Breast epithelium (tissue), 3 donors: ENCODE measurements at regions not wholly inside any gene's neighbourhood (a gene's known extent, or its start where the extent isn't known, plus 50 kb on each side); places are given as distances from the start of the nearest gene placed in this dataset.

Experiments
- POLR2A ChIP-seq: fragments of 450-650 bp; IDR thresholded peaks from one replicate; pipeline ENCODE4 v1.6.1; 2016; ENCODE audit warnings: antibody characterized with exemption, mild to moderate bottlenecking, moderate library complexity
- POLR2AphosphoS5 ChIP-seq, 3 donors: sonication (generic); formaldehyde crosslinking; IDR thresholded peaks; one replicate each; pipeline ENCODE4 v1.6.1; 2017; ENCODE audit warnings: antibody characterized with exemption in 3 of 3
- TF ChIP-seq, protein P1 (sequence below), 3 donors: fragments of 450-650 bp; IDR thresholded peaks; one replicate each; pipeline ENCODE4 v1.5.1; 2016 to 2017; ENCODE audit warnings: antibody characterized with exemption in 3 of 3, mild to moderate bottlenecking in 3 of 3, moderate library complexity in 3 of 3

DNA sequence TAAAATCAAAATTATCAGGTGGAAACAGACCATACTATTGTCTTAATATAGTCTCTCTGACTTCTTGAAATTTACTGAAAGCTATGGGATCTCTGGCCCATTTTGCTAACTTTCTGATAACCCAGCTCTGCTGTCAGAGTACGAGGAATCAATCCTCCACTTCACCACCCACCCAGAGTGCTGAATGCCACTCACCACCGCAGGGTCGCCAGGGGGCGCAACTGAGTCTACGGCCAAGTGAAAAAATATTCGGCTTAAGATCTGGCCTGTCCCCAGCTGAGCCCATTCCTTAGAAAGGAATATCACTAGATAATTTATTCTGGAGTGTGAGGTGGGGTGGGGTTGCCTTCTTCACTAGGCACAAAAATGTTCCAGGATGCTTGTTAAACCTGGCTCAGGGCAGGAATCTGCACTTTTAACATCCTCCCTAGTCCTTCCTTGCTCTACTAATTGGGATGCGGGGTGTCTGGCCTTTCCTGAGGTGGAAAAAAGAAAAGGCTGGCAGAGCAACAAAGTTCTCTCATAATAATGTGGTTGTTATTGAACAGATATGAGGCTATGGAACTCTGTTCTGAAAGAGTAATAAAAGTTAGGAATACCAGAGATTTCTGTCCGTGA, 520.6 kb downstream of the MFSD1 start:
- TF ChIP-seq, protein P1, sequence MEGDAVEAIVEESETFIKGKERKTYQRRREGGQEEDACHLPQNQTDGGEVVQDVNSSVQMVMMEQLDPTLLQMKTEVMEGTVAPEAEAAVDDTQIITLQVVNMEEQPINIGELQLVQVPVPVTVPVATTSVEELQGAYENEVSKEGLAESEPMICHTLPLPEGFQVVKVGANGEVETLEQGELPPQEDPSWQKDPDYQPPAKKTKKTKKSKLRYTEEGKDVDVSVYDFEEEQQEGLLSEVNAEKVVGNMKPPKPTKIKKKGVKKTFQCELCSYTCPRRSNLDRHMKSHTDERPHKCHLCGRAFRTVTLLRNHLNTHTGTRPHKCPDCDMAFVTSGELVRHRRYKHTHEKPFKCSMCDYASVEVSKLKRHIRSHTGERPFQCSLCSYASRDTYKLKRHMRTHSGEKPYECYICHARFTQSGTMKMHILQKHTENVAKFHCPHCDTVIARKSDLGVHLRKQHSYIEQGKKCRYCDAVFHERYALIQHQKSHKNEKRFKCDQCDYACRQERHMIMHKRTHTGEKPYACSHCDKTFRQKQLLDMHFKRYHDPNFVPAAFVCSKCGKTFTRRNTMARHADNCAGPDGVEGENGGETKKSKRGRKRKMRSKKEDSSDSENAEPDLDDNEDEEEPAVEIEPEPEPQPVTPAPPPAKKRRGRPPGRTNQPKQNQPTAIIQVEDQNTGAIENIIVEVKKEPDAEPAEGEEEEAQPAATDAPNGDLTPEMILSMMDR (IDR thresholded peaks at IDR 0.05) = no peak
- TF ChIP-seq POLR2AphosphoS5 (IDR thresholded peaks at IDR 0.05) = no peak
- no peak for TF ChIP-seq POLR2A
